ENCODE measurements at regions not wholly inside any gene's neighbourhood (a gene's known extent, or its start where the extent isn't known, plus 50 kb on each side); places are given as distances from the start of the nearest gene placed in this dataset.

DNA sequence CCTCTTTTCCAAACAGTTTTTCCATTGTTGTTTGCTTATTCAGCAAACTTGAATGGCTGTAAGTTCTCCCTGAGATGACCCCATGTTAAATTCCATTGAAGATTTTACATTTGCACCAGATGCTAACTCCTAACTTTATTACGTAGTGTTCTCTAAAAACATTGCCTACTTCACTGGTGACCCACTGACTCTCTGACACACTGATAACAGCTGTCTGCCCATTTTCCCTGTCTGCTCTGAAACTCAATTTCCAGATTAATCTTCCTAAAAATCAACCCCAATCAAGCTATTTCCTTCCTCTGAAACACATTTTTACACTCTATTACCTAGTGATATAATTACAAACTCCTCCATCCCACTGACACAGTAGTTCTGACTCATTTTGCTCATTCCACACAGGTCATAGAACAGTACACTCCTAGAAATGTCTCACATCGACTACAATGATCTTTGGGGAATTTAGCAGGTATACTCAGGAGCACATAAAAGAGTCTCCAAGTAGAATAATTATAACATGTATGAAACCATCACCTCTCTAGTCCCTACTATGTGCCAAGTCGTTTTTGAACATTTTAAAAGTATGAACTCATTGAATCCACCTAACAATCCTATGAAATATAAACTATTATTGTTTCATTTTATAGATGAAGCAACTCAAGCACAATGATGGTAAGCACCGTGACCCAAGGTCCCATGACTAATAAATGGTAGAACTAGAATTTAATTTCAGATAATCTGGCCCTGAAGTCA is 210.9 kb downstream of the SLIT2 start:
- DNase-seq, result no peak

GRCh38 chr4:20463176-20463430 is 211.4 kb downstream of the SLIT2 start:
- DNase-seq, result no peak

- DNase-seq, result no peak
Observed at GRCh38 chr4:20464381-20464780, 212.7 kb downstream of the SLIT2 start.

GRCh38 chr4:20474119-20474518 is 222.4 kb downstream of the SLIT2 start:
- no peak for DNase-seq

DNA sequence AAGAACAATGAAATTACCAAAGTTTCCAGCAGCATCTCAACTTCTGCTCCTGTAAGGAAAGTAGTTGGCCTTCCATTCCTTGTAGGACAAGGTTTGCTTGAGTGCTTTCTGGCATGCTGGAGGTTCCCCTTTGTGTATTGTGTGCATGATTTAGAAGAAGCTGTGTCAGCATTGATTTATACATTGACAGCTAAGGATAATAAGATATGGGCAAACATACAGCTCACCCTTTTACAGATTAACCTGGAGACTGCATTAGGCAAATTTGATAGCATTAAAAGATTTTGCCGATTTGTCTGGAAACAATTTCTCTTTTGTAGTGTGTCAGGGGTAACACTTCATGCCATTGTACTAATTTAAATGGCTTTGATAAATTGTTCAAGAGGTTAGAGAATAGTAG is 221.8 kb upstream of the PACRGL start:
- DNase-seq, result no peak

DNA sequence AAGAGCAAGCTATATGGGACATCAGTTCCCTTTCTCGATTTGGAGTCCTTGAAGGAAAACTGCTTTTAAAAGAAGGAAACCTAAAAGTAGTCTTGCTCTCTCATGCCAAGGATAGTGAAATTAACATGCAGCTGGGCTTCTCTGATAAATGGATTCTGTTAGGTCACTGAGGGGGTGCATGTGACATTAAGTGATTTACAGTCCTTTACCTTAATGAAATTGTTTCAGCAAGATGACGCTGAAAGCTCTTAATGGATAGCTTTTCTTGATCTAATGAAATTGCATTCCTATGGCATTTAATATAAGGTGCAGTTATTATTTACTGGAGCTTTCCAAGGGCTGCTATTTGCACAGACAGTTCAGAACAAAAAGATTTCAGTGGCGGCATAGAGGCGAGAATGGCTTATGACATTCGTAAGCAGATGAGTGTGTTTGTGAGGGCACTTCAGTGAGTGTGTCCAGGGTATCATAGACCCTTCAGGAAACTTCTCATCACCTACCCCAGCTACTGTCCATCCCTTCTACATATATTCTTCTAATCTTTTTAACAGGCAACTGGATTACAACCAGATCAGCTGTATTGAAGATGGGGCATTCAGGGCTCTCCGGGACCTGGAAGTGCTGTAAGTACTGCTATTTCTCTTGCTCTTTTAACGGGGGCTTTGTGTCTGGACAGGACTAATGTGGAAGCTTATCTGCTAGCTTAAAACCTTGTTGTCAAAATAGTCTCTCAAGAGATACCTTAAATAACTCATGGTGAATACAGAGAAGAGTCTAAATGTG is 219.9 kb upstream of the PACRGL start:
- DNase-seq, result no peak

- DNase-seq, result no peak
Observed at GRCh38 chr4:20483416-20483815, 216.8 kb upstream of the PACRGL start.

GRCh38 chr4:20486433-20486832 is 213.8 kb upstream of the PACRGL start:
- no peak for DNase-seq

GRCh38 chr4:20487446-20487845 is 212.8 kb upstream of the PACRGL start:
- DNase-seq, result no peak

DNA sequence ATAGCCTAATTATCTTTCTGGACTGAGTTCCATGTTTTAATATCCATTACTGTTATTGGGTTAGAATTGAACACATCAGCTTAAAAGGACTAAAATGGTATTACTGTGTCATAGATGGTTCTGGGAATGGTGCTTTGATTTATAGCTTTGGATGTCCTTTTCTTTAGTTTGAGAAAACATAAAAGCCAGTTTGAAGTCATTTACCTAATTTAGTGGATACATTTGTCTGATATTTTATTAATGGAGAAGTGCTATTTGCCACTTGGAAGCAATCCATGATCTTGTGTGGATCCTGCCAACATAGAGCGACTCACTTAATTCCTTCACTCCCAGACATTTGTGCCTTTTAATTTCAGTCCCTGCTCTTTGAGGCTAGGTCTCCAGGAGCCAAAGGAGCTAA is 212.4 kb upstream of the PACRGL start:
- no peak for DNase-seq

- DNase-seq, result no peak
Observed at GRCh38 chr4:20490734-20491133, 209.5 kb upstream of the PACRGL start.

DNA sequence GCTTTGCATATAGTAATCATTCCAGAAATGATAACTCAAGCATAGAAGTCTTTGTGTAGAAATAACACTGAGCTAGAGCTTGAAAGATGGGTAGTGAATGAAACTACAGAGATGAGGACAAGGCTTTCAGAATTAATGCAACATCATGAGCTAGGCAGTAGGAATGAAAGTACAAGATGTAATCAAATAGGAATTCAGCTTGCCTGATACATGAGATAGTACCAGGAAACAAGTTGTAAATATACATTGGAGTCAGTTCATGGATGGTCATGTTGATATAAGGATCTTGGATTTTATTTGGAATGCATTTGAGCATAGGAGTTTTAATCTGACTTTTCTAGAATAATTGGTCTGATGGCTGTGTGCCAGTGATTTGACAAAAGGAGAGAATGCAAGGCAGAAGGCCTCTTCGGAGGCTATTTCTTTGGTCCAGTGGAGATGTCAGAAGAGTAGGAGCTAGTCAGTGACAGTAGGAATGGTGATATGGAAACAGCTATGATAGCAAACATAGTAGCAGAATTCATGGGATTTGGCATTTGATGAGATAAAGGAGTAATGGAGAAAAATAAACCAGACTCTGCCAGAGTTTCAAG is 206.4 kb upstream of the PACRGL start:
- DNase-seq, result no peak

GRCh38 chr4:20496068-20496467 is 204.2 kb upstream of the PACRGL start:
- DNase-seq, result no peak

DNA sequence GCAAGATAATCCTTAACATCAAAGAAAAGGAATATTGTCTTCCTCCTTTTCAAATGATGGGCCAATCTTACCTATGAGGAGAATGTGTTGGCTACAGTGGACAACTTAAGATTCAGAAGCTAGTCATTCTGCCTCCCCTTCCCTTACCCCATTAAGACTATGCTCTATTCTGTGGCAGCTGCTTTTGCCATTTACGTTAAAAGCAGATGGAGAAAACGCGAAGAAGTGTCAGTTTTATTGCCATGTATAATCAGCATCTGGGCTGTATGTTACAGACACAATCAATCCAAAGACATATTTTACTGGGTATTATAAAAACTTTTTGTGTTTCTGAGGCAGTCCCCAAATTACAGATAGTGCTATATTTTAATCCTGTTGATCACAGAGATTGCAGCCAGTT is 196.1 kb upstream of the PACRGL start:
- peak; percentile 3 for DNase-seq

- no peak for DNase-seq
Observed at GRCh38 chr4:20505927-20506326, 194.3 kb upstream of the PACRGL start.

- no peak for DNase-seq
Observed at GRCh38 chr4:20506827-20507226, 193.4 kb upstream of the PACRGL start.

DNA sequence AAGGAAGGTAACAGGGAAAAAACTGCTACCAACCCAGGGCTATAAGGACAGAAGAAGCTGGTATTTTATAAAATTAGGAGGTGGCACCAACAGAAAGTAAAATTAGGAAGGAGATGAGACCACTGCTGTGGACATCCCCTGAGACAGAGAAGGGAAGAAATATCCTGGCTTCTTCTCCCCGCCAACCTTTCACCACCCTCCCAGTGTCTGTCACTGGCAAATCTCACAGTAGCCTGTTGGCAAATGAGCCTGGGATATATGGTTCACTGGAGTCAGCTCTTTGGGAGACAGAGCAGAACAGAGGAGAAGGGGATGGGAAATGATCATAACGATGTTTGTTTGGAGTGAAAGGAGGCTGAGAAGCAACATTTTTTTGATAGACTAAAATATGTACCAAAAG is 190.9 kb upstream of the PACRGL start:
- no peak for DNase-seq

DNA sequence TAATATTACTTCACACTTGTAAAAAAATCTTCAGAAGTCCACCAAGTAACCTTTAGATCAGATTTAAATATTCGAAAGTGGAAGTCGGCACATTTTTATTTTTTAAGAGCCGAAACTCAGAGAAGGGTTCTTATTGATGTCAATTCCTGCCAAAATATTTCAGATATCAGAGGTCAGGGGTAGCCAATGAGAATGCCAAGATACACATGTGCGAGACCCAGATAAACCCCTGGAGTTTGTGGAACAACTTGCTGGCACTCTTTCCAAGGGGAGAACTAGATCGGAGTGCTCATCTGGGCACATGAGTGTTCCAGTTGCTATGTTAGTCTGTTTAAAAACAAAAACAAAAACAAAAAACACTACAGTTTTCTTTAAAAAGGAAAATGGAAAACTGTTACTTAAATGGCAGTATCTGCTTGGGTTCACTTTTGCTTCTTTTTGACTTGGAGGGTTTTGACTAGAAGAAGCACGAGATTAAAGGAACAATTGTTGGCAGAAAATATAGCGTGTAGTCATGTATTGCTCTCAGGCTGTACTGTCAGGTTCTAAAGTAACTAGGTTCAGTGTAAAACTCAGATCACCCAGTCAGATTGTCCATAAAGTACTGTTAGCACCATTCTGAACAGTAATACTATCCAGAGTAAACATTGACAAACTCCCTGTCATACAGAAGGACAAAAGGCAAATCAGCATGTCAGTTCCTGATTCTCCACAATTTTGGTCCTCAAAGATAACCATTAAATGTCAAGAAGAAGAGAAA is 188.0 kb upstream of the PACRGL start:
- no peak for DNase-seq

- no peak for DNase-seq
Observed at GRCh38 chr4:20512985-20513384, 187.3 kb upstream of the PACRGL start.

DNA sequence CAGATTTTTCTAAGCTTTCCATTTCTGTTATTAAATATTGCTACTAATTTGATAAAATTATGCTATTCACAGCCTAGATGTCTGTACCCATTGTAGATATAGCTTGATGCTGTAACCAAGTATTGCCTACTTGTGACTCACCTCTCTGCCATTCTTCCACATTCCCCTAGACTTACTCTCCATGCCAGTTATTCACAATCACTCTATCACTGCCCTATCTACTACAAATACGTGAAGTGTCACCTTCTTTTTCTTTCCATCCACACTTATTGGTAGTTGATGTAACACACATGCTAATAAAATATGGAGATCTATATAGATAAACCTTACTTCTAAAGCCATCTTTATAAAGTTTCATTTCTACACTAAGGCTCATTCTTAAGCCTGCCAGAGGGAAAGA is 179.4 kb upstream of the PACRGL start:
- no peak for DNase-seq

DNA sequence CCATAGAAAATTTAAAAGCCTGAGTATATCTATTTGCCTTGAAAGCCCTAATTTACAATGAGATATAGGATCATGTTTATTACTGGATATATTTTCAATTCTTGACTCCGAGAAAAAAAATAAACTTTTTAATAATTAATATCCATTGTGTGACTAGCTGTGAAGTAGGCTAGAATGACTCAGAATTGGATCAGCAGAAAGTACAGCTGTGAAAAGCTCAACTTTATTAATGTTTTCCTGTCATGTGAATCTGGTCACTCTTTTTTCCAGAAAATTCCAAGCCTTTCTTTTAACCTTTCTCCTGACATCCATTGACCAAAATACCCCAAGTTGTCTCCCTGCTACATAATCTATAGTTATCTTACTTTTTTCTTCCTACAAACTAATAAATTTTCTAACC is 171.8 kb upstream of the PACRGL start:
- DNase-seq, result no peak

DNA sequence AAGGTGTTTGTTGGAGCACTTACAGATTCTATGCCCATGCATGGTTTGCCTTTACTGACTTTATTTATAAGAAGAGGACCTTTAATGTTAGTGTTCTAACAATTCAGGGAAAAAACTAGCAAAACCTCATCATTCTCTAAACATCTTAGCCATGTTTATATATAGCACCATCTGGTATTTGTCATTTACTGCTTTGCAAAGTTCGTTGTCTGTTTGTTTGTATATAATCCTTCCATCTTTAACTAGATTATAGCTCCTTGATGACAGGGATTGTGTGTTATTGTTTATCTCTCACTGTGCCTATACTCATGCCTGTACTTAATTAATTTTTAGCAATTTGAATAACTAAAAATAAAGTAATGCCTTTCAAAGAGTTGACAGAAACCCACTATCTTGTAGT is 170.6 kb upstream of the PACRGL start:
- no peak for DNase-seq

GRCh38 chr4:20532116-20532790 is 168.0 kb upstream of the PACRGL start:
- DNase-seq, result no peak
